ENCODE measurements at regions not wholly inside any gene's neighbourhood (a gene's known extent, or its start where the extent isn't known, plus 50 kb on each side); places are given as distances from the start of the nearest gene placed in this dataset.

DNA sequence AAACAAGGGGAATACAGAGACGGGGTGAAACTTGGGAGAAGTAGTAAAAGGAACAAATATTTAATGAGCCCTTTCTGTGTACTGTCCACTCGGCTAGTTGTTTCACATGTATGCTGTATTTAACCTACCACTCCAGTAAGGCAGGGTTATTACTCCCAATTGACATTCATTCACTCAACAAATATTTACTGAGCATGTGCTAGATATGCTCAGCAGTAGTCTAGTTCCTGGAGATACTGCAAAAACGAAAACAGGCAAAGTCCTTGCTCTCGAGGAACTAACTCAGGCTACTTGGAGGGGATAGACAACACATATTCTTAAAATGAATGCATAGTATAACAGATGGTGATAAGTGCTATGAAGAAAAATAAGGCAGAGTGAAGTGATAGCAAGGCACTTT, 207.3 kb downstream of the SS18 start:
- RAD21 ChIA-PET (ENCODE audit: low non-redundant PET in 1 of 2, low total read pairs in 2 of 2, uncharacterized antibody in 2 of 2, unreplicated experiment in 2 of 2): no interaction called here
- Histone ChIP-seq H3K4me3 (replicated peaks in 1 of 2; ENCODE audit: low read depth in 1 of 2, low read length in 2 of 2) (no peak overlapping the region), H3K79me2 (ENCODE audit: insufficient read depth, low read length) (no peaks in the 10 kb centered on the region), H3K4me1 (ENCODE audit: control insufficient read depth in 1 of 2, insufficient read depth in 2 of 2, low read length in 2 of 2) (no peaks in the 10 kb centered on the region), H4K20me1 (ENCODE audit: insufficient read depth) (no peaks in the 10 kb centered on the region), H3K4me2 (ENCODE audit: low read length) (no peak overlapping the region), H3K36me3 (ENCODE audit: control insufficient read depth in 1 of 2, insufficient read depth in 2 of 2, low read length in 2 of 2) (no peaks in the 10 kb centered on the region), H3K9me3 (ENCODE audit: control insufficient read depth in 1 of 2, insufficient read depth in 1 of 2, low read depth in 1 of 2, low read length in 2 of 2) (no peaks in the 10 kb centered on the region), H2AFZ (ENCODE audit: low read depth, low read length, poor library complexity, severe bottlenecking) (no peak overlapping the region), H3K27me3 (ENCODE audit: insufficient read depth, low read length) (0 out of 2 replicates have a peak, but pooled peaks cover 9% of the 10 kb centered on the region), H3K9ac (ENCODE audit: low read length) (no peak overlapping the region), H3K27ac (ENCODE audit: low read depth, low read length) (no peak overlapping the region), H3K9me2 (ENCODE audit: insufficient read depth) (no peaks in the 10 kb centered on the region)
- intact Hi-C loops (cut with micrococcal nuclease): no loop called here
- TF ChIP-seq CEBPB (IDR thresholded peaks at IDR 0.05; ENCODE audit: low read depth) (no peak), EZH2phosphoT487 (IDR thresholded peaks at IDR 0.05; ENCODE audit: borderline replicate concordance) (no peak), ZNF274 (IDR thresholded peaks at IDR 0.05; ENCODE audit: low read depth, low read length) (no peak), SRF (IDR thresholded peaks at IDR 0.05; ENCODE audit: low read depth) (no peak), RAD21 (IDR thresholded peaks at IDR 0.05; ENCODE audit: low read depth) (no peak), CBX3 (IDR thresholded peaks at IDR 0.05; ENCODE audit: low read depth) (no peak), SIN3A (IDR thresholded peaks at IDR 0.05; ENCODE audit: low read depth) (no peak), EGR1 (IDR thresholded peaks at IDR 0.05; ENCODE audit: low read depth) (no peak), ZFX (IDR thresholded peaks at IDR 0.05) (no peak)
- TF ChIP-seq, protein P1, sequence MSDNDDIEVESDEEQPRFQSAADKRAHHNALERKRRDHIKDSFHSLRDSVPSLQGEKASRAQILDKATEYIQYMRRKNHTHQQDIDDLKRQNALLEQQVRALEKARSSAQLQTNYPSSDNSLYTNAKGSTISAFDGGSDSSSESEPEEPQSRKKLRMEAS (IDR thresholded peaks at IDR 0.05): no peak
- TF ChIP-seq, protein P2, sequence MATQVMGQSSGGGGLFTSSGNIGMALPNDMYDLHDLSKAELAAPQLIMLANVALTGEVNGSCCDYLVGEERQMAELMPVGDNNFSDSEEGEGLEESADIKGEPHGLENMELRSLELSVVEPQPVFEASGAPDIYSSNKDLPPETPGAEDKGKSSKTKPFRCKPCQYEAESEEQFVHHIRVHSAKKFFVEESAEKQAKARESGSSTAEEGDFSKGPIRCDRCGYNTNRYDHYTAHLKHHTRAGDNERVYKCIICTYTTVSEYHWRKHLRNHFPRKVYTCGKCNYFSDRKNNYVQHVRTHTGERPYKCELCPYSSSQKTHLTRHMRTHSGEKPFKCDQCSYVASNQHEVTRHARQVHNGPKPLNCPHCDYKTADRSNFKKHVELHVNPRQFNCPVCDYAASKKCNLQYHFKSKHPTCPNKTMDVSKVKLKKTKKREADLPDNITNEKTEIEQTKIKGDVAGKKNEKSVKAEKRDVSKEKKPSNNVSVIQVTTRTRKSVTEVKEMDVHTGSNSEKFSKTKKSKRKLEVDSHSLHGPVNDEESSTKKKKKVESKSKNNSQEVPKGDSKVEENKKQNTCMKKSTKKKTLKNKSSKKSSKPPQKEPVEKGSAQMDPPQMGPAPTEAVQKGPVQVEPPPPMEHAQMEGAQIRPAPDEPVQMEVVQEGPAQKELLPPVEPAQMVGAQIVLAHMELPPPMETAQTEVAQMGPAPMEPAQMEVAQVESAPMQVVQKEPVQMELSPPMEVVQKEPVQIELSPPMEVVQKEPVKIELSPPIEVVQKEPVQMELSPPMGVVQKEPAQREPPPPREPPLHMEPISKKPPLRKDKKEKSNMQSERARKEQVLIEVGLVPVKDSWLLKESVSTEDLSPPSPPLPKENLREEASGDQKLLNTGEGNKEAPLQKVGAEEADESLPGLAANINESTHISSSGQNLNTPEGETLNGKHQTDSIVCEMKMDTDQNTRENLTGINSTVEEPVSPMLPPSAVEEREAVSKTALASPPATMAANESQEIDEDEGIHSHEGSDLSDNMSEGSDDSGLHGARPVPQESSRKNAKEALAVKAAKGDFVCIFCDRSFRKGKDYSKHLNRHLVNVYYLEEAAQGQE (IDR thresholded peaks at IDR 0.05; ENCODE audit: low read depth): no peak
- ATAC-seq (no peak), DNase-seq (ENCODE audit: low read depth, low spot score) (no peak)
- BruUV-seq (replicated peaks): no TSS peak
- POLR2A ChIA-PET: no interaction called here
- CTCF ChIA-PET: no interaction called here

Data from HCT116 (cell line).